ENCODE measurements at regions not wholly inside any gene's neighbourhood (a gene's known extent, or its start where the extent isn't known, plus 50 kb on each side); places are given as distances from the start of the nearest gene placed in this dataset.

- TF ChIP-seq, protein P1, sequence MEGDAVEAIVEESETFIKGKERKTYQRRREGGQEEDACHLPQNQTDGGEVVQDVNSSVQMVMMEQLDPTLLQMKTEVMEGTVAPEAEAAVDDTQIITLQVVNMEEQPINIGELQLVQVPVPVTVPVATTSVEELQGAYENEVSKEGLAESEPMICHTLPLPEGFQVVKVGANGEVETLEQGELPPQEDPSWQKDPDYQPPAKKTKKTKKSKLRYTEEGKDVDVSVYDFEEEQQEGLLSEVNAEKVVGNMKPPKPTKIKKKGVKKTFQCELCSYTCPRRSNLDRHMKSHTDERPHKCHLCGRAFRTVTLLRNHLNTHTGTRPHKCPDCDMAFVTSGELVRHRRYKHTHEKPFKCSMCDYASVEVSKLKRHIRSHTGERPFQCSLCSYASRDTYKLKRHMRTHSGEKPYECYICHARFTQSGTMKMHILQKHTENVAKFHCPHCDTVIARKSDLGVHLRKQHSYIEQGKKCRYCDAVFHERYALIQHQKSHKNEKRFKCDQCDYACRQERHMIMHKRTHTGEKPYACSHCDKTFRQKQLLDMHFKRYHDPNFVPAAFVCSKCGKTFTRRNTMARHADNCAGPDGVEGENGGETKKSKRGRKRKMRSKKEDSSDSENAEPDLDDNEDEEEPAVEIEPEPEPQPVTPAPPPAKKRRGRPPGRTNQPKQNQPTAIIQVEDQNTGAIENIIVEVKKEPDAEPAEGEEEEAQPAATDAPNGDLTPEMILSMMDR (IDR thresholded peaks at IDR 0.05; ENCODE audit: poor library complexity): no peak
- no peak for TF ChIP-seq EZH2 (IDR thresholded peaks at IDR 0.05; ENCODE audit: borderline replicate concordance)
Observed at GRCh38 chr16:64251742-64252141, 870.1 kb downstream of the CDH11 start.
